NCI-H2107 treated with DMSO at 0.1 percent for 48 hours (cell line): ENCODE measurements at regions not wholly inside any gene's neighbourhood (a gene's known extent, or its start where the extent isn't known, plus 50 kb on each side); places are given as distances from the start of the nearest gene placed in this dataset.
A peak's percentile ranks its signal among the peaks of the same experiment; 100 is the strongest.

Source experiments
- DNase-seq: peaks from one replicate; lab custom pipeline; 2025; ENCODE audit not compliant: unreplicated experiment; lab: John Stamatoyannopoulos, UW

DNA sequence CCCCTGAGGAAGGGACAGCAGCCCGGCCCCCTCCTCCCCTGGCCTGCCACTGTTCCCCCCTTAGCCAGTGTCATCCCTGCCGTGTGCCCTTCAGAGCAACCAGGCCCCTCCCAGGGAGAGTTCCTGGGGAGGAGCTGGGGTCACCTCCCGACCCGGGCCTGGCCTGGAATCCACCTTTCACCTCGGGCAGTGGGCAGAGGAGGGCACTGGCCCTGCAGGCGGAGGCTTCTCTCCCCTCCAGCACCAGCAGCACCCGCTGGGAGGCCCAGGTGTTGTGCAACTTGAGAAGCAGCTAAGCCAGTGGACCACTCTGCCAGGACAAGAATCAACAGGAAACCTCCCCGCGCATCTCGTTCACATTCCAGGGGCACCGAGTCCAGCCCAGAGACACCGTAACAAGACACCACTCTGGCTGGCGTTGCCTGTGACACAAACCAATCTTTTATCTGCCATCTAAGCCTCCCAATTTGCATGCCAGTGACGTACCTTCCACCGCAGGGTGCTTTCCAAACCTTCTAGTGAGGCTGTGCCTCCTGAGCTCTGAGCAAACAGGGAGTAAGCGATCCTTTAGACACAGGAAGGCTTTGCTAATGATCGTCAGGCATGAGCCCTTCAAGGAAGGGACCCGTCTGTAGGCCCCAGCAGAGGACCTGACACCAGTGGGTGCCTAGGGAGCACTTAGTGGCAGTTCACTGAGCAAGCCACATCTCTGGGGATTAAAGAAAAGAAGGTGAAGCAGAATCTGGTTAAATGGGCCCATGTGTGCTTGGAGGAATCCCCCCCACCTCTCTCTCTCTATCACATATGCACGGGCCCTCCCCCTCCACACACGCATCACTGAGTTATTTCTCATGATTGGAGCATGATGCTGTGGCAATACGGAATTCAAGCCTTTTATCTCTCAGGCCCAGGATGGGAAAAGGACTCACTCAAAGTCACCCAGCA lies 98.9 kb upstream of the TLE3 start:
- DNase-seq, result peak; percentile 89

DNA sequence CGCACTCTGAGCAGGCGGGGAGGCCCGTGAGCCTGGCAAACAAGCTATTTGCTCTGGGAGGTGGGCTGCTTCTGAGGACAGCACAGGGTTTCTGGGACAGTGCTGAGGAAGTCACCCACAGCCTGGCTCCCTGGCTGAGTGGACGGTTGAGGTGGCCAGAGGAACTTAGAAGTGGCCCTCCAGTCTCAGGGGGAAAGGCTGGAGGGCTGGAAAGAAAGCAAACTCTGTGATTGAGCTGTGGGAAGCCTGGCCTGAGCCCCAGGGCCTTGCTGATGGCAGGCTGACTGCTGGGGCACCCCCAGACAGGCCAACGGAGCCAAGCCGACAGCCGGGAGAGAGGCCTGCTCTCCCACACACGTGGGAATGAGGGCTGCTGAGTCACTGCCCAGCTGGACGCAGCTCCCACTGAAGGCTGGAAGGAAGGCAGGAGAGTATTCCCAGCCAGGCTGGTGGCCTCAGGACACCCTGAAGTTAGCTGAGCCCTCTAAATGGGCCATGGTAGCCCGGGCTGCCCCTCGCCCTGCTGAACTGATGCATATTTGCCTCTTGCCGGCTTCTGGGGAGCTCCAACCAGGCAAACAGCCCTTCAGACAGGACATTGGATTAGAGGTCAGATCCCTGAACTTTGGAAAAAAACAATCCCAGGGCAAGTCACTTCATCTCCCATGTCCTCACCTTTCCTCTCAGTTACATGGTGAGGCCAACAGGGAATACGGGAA lies 98.0 kb upstream of the TLE3 start:
- DNase-seq, result no peak

DNA sequence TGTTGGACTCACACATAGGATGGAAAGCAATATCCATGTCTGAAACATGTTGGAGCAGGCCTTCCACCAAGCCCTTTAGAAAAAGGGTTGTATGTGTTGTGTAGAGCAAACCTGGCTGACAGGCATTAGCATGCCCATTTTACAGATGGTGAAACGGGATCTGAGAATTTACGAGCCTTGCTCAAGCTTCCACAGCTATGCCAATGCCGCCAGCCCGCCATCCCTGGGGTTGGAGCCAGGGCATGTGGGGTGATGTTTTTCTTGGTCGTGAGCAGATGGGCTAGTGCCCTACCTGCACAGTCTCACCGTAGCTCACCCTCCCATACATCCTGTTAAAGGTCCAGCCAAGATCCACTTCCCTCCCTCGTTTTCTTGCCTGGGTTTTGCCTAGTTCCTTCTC lies 97.5 kb upstream of the TLE3 start:
- DNase-seq, result no peak

DNA sequence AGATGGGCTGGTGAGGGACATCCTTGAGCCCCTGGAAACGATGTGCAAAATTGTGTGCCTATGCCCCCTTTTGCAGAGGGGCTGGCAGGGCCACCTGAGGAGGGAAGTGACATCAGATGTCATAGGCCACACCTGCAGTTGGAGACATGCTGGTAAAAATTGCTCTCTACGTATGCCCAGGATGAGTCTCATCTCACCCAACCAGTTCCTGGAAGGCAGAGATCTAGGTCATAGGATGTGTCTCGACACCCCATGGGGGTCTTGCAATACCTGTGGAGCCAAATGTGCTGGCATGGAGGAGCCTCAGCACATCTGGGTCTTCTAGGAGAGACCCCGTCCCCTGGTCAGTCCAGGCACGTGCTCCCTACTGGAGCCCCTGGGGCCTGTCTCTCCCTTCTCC lies 96.5 kb upstream of the TLE3 start:
- no peak for DNase-seq

DNA sequence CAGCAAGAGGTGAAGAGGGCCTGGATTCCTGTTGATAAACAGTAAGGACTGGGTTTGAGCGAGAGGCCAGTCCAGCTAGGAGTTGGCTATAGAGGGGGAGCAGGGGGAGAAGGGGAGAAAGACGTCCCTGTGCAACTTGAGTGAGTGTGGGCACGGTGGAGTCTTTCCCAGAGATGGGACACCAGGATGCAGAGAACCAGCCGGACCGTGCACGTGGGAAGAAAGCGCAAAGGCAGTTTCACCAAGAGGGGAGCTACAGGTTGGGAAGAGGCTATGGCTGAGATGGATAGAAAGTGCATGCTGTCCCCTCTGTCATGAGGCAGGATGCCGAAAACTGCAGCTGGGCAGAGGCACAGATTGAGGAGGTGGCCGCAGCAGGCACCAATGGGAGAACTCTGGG lies 96.0 kb upstream of the TLE3 start:
- no peak for DNase-seq

DNA sequence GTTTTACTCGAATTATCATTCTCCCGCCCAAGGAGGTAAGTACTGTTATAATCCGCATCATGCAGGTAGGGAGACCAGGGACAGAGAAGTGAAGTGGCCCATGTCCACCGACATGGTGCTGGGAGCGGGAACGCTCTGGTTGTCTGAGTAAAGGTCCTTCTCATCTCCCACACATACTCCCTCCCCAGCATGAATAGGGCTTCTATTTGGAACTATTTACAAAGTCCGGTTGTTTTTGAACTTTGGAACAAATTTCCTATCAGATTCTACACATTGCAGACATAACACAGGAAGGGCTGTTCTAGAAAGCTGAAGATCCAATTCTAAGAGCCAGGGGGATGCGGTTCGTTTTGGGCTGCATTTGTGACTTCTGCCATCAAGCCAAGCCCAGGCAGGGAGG lies 94.8 kb upstream of the TLE3 start:
- DNase-seq, result no peak

DNA sequence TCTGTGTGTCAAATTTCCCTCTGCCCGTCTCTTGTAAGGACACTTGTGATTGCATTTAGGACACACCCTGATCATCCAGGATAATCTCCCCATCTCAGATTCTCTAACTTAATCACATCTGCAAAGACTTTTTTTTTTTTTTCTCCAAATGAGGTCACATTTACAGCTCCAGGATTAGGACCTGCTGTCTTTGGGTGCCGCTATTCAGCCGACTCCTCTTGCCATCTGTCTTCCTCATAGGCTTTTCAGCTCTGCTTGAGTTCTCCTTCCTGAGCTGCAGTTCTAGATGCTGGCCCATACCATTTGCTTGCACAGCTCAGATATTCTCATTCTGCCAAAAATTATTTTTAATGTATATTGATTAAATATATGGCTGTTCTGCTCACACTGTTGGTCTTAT lies 94.3 kb upstream of the TLE3 start:
- DNase-seq, result no peak

DNA sequence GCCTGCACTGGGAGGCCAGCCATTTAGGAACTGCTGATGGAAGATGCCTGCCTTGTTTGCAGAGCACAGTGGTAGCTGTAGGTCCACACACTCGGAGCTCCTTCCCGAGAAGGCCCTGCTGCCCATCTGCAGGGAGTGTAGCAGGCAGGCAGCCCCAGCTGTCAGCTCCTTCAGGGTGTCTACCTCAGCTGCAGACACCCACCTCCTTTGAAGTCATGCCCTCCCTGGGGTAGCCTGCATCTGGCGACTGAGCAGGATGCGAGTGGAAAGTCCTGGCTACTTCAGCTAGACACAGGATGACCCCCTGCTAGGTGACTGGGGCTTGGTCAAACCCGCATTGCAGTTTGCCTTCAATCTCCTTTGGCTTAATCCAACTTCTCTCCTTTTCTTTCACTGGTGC lies 93.2 kb upstream of the TLE3 start:
- no peak for DNase-seq

DNA sequence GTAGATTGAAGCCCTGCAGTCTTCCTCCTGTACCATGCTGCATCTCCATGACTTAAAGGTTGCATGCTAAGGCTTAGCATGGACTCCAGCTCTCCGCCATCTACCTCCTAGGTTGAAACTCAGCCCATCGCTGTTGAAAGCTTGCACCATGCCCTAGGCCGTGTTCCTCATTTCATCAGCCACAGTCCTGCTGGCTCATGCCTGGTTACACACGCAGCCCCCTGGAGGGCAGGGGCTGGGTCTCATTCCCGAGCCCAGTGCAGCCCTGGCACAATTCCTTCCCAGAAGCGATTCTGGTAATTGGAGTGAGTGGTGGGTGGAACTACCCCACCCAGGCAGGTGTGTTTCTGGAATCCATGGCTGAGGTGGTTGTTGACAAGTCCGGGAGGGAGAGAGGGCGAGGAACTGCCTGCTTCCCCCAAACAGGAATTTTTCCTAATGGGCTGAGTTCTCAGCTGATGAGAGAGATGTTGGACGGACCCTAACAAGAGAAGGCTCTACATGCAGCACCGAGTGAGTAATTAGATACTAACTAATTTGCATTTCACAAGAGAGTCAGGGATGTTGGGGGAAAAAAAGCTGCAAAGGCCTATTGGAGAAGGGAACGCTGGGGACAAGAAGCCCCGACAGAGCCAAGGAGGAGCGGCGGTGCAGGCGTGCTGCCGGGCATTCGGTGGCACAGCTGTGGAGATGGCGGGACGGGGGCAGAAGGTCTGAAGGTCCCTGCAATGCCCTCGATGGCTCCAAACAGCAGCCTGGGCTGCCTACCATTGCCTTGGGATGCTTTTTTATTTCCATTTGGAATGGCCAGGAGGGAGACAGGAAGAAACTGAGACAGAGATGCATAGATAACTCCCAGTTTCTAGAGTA lies 92.3 kb upstream of the TLE3 start:
- DNase-seq, result no peak

DNA sequence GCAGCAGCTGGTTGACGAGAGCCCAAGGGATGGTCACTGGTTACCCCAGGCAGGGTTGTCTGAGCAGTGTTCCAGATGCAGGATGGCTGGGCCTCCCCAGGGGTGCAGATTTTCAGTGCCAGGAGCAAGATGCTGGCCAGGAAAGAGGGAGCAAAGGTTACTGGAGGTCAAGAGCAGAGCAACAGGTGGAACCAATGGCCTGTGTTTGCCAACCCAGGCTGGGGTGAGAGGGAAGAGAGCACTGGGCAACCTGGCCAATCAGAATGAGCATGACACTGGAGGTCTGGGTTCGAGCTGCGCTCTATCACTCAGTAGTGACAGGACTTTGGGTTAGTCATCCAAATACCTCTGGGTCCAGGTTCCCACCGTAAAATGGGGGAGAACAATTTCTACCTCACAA lies 90.6 kb upstream of the TLE3 start:
- no peak for DNase-seq

DNA sequence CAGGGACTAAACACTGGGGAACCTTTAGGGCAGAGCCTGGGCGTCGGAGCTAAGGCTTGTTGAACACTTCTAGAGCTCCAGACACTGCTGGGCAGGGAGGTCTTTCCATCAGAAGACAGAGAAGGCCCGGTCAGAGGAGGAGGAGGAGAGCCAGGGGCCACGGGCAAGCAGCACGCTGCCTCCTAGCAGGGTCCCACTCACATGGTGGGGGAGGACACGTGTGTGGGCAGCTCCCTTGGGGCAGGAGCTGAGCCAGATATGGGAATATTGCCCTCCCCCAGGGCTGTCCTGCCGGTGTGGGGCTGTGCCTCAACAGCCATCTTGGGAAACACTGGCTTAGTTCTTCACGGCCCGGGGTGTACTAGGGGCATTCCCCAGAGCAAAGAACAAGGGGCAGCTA lies 89.6 kb upstream of the TLE3 start:
- DNase-seq, result no peak

DNA sequence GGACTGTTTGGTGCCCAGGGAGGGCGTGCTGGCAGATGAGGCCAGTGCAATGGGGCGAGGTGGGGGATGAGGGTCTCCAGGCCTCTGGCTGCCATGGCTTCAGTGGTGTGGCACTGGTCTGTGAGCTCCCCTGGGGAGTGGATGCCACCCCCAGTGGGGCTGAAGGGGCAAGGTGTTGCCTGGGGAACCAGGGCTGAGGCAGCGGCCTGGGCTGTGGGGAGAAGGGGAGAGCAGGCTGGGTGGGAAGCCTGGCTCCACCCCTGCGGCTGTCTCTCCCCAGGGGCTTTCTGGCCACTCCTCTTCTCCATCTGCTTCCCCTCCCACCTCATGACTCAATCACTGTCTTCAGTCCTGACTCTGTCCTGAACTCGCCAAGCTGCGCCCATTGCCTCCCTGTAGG lies 88.4 kb upstream of the TLE3 start:
- no peak for DNase-seq

DNA sequence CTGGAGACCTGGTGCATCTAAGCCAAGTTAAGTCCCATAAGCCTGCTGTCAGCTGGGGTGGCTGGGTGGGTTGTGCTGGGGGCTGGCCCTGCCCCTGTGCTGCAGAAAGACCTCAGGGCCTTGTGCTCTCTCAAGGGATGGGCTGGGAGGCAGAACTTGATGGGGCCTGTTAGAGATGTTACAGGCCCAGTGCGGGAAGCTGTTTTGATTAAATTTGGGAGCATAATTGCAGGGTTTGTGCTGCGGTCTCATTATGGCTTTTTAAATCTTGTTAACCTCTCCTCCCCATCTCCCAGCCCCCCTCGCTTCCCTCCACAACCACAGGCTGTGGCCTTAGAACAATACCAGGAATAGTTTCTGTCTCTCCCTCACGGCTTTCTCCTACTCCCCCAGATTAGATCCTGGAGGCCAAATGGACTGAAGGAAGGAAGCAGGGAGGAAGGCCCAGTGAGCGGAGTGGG lies 87.6 kb upstream of the TLE3 start:
- no peak for DNase-seq

DNA sequence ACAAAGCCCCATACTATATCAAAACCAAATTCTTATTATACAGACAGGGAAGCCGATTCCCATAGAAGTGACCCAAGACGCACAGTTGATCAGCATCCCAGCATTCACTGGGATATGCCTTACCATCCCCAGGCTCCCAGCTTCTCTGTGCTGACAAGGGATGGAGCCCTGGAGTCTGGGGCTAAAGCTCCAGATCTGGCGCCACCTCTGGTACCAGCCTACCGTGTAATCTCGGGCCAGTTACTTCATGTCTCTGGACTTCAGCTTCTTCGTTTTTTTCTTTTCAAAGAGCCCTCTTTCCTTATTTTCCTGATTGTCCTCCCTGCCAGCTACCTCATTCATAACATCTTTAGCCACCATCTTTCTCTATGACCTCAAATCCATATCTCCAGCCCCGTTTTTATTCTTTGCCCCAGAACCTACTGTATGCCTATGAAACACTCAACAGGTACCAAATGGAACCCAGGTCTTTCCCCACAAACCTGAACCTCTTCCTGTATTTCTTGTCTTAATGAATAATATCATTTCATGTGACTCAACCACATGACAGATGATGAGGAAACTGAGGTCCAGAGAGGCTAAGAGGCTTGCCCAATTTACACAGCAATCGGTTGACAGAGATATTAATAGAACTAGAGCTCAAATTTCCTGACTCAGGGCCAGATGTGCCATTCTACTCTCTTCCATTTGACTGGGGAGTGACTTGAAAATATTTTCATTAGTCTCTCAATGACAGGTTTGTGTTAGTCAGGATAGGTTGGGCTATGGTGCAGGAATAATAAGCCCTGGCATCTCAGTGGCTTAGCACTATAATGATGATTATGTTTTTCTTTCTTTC lies 85.4 kb upstream of the TLE3 start:
- DNase-seq, result no peak

DNA sequence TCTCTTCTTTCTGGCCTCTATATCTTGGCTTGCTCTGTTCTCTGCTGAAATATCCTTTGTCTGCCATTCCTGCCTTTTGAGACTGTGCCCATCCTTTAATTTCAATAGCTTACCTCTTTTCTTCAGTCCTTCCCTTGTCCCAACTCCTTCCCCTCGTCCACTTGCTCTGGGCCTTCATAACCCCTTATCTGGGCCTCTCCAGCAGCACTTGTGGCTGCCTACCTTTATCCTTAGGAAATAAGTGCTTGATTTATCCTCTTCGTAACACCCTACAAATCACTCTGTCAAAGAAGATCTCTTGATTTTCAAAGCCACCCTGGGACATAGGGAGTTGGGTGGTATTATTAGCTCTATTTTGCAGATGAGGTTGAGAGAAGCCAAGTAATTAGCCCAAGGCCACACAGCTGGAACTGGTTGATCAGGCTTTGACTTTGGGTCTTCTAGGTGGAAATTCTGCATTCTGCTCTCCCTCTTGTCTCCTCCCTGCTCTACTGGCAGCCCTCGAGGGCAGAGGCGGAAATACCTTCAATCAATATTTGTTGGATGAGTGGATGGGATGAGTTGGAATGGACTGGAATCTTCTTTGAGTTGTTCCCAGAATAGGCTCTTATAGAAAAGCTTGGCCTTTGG lies 84.0 kb upstream of the TLE3 start:
- no peak for DNase-seq

DNA sequence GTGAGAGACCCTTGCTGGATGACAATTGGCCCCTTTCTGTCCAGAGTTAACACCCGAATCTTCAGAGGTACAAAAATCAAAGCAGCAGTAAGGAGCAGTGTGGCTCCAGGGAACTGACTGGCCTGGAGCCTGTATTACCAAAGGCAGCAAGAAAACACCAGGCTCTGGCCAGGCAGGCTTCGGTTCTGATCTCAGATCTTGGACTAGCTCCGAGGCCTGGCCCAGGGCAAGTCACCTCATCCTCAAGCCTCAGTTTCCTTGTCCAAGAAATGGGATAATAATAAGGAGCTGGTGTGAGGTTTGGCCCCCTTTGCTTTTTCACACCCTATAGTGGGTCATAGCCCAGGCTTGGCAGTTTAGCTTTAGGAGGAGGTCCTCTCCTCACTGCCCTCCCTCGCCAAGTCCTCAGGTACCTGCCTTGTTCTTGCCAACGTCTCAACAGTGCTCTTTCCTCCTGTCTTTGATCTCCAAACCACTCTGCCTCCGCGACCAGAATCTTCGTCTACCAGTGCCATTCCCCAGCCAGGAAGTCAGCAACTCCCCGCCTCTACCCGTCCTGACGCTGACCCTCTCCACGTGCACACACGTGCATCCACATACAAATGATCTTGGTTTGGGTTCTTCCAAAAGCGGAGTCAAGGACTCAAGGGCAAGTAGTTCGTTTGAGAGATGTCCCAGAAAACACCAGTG lies 82.6 kb upstream of the TLE3 start:
- DNase-seq, result no peak

DNA sequence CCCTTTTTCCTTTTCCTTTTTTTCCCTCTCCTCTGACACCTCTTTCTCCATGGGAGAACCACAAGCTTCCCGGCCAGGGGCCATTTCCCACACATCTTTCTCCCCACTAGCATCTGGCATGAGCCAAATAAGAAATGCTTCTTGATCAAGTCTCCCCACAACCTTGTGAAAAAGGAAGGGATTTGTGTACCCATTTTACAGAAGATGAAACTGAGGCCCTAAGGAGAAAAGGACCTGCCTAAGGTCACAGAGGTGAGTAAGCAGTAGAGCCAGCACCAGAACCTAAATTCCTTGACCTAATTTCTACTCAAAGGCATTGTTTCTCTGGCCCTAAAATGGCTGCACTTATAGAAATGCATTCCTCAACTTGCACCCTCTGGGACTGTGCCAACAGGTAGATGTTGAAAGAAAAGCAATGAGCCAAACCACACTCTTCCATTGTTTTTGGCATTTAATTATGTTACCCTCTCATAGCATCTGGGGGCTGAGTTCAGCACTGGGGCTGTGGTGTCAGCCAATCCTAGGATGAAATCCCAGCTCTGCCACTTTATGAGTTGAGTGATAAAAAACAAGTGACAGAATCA lies 81.7 kb upstream of the TLE3 start:
- no peak for DNase-seq

DNA sequence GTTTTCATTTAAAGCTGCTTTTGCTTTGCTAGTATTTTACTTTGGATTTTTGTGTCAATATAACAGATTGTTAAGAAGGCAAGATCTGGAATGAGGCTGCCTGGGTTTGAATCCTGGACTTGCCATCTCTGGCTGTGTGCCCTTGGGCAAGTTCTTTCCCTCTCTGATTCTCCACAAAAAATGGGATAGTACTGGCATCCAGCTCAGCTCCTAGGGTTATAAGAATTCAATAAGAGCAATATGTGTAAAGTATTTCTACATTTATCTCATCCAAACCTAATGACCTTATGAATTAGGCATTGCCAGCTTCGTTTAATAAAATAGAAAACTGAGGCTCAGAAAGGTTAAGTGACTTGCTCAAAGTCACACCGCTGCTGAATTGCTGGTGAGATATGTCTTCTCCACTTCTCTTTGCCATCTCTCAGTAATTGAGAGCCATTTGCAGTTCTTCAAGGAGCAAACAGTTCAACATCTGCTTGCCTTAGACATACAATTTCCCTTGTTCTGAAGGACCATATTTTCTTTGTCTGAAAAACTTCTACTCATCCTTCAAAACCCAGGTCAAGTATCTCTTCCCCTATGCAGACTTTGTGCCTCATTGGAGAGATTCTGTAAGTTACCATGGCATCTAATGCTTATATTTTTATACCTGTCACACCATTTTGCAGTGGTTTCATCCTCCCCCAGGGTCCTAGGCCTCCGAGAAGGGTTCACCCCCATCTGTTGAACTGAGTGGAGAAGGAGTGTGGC lies 80.8 kb upstream of the TLE3 start:
- no peak for DNase-seq
